ENCODE measurements at regions not wholly inside any gene's neighbourhood (a gene's known extent, or its start where the extent isn't known, plus 50 kb on each side); places are given as distances from the start of the nearest gene placed in this dataset.

GRCh38 chr2:14910654-14911053 lies 278.1 kb downstream of the LRATD1 start:
- DNase-seq (ENCODE audit: low read depth) = no peak

- DNase-seq (ENCODE audit: low read depth) = no peak
Observed at GRCh38 chr2:14915983-14916382, 283.5 kb downstream of the LRATD1 start.

GRCh38 chr2:14923820-14924580 lies 291.5 kb downstream of the LRATD1 start:
- no peak for DNase-seq (ENCODE audit: low read depth)

GRCh38 chr2:14925471-14925870 lies 293.0 kb downstream of the LRATD1 start:
- DNase-seq (ENCODE audit: low read depth) = no peak

- no peak for DNase-seq (ENCODE audit: low read depth)
Observed at GRCh38 chr2:14927021-14927564, 294.6 kb downstream of the LRATD1 start.

- DNase-seq (ENCODE audit: low read depth) = no peak
Observed at GRCh38 chr2:14928056-14928455, 295.5 kb downstream of the LRATD1 start.

- no peak for DNase-seq (ENCODE audit: low read depth)
Observed at GRCh38 chr2:14930441-14930840, 297.9 kb downstream of the LRATD1 start.

- DNase-seq (ENCODE audit: low read depth) = no peak
Observed at GRCh38 chr2:14932285-14932684, 299.8 kb downstream of the LRATD1 start.

- DNase-seq (ENCODE audit: low read depth) = no peak
Observed at GRCh38 chr2:14933753-14934152, 301.2 kb downstream of the LRATD1 start.

GRCh38 chr2:14936426-14936825 lies 303.9 kb downstream of the LRATD1 start:
- DNase-seq (ENCODE audit: low read depth) = no peak

- DNase-seq (ENCODE audit: low read depth) = no peak
Observed at GRCh38 chr2:14937336-14937735, 304.8 kb downstream of the LRATD1 start.

- no peak for DNase-seq (ENCODE audit: low read depth)
Observed at GRCh38 chr2:14941151-14941631, 308.7 kb downstream of the LRATD1 start.

GRCh38 chr2:14942987-14943386 lies 310.5 kb downstream of the LRATD1 start:
- no peak for DNase-seq (ENCODE audit: low read depth)

- DNase-seq (ENCODE audit: low read depth) = no peak
Observed at GRCh38 chr2:14944562-14945346, 312.2 kb downstream of the LRATD1 start.

- DNase-seq (ENCODE audit: low read depth) = no peak
Observed at GRCh38 chr2:14951569-14952285, 319.2 kb downstream of the LRATD1 start.

- no peak for DNase-seq (ENCODE audit: low read depth)
Observed at GRCh38 chr2:14952400-14952963, 320.0 kb downstream of the LRATD1 start.

- no peak for DNase-seq (ENCODE audit: low read depth)
Observed at GRCh38 chr2:14960686-14961324, 328.3 kb downstream of the LRATD1 start.

- DNase-seq (ENCODE audit: low read depth) = no peak
Observed at GRCh38 chr2:14967729-14968128, 335.2 kb downstream of the LRATD1 start.

GRCh38 chr2:14975381-14975780 lies 342.9 kb downstream of the LRATD1 start:
- DNase-seq (ENCODE audit: low read depth) = no peak

- DNase-seq (ENCODE audit: low read depth) = no peak
Observed at GRCh38 chr2:14977021-14977420, 344.5 kb downstream of the LRATD1 start.

- DNase-seq (ENCODE audit: low read depth) = no peak
Observed at GRCh38 chr2:14978845-14979244, 346.3 kb downstream of the LRATD1 start.

Measured in amniotic epithelial cell (primary cell).